ENCODE measurements at regions not wholly inside any gene's neighbourhood (a gene's known extent, or its start where the extent isn't known, plus 50 kb on each side); places are given as distances from the start of the nearest gene placed in this dataset.

DNA sequence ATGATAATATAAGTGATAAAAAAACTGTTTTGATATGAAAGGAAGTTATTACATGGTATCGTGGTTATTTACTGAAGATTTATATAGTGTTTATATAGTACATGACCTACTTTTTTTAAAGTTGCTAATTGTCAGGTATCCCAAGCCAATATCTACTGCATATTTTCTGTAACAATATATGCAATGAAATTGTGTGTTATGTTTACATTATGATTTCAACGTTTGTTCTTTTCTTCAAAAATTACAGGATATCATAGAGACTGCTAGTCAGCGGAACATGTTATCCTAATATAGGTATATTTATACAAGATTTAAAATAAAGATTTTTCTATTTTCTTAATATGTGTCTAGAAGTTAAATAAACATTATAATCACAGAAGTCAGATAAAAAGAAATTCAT is 167.5 kb upstream of the DPYD start:
- DNase-seq (ENCODE audit: low read depth in 3 of 3, low spot score in 2 of 3), result no peak

DNA sequence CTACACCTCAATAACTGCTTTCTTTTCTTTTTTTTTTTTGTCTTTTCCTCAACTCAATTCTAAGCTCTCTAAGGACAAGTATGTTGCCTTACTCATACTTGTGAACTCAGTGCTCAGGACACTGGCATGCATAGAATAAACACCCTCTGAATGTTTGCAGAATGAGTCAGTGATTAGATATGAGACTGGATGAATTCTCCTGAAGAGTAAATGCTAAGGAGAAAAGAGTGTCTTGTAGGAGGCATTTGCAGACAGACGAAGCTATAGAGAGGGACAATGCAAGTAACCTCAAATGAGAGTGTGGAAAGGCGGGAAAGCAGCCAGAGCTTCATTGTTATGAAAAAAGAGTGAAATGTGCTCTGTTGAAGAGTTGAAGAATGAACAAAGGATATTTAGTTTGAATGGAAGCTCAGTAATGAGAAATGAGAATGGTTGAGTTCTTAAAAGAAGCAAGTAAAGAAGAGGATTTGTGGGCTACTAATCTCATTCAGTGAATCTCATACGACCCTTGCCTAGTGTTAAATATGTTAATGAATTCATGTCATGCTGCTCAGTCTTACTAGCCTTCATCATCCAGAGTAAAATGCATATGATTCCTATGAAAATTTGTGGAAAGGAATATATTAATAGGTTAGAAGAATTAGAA is 166.1 kb upstream of the DPYD start:
- DNase-seq (ENCODE audit: low read depth in 3 of 3, low spot score in 2 of 3), result no peak

DNA sequence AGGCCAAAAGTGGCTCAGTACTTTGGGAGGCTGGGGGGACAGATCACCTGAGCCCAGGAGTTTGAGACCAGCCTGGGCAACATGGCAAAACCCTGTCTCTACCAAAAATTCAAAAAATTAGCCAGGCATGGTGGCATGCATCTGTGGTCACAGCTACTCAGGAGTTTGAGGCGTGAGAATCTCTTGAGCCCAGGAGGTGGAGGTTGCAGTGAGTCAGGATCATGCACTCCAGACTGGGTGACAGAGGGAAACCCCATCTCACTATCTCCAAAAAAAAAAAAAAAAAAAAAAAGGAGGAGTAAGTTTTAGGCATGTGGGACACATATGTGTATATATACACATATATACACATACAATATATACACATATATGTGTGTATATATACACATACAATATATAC is 165.3 kb upstream of the DPYD start:
- DNase-seq (ENCODE audit: low read depth in 3 of 3, low spot score in 2 of 3), result no peak

DNA sequence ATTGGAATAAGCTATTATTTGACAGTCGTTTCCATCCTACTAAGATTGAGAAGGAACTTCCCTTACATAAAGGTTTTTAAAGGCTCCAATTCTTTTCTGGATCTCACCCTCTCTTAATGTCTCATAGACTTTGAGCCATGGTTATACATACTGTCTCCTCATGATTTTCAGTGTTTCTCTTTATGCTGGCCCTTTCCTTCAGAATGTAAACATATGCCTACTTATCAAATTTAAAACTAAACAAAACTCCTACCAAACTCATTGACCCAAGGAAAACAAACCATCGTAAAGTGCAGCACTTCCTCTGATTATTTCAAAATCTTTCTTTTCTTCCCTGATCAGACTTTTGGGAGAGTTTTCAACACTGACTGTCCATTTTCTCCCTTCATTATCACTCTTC is 163.4 kb upstream of the DPYD start:
- no peak for DNase-seq (ENCODE audit: low read depth in 3 of 3, low spot score in 2 of 3)

DNA sequence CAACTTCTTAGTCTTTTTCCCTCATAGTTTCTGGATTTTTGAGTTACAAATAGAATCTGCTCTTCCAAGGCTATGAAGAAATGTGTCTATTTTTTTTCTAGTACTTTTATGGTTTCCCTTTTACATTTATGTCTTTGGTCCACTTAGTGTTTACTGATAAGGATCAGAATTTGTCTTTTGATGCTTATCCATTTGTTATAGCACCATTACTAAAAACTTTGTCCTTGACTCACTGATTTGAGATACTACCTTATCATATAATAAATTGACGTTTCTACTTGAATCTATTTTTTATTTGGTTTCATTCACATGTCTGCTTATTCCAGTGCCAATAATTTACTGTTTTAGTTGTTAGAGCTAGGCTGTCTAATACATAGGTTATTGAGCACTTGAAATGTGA is 161.1 kb upstream of the DPYD start:
- DNase-seq (ENCODE audit: low read depth in 3 of 3, low spot score in 2 of 3), result no peak

DNA sequence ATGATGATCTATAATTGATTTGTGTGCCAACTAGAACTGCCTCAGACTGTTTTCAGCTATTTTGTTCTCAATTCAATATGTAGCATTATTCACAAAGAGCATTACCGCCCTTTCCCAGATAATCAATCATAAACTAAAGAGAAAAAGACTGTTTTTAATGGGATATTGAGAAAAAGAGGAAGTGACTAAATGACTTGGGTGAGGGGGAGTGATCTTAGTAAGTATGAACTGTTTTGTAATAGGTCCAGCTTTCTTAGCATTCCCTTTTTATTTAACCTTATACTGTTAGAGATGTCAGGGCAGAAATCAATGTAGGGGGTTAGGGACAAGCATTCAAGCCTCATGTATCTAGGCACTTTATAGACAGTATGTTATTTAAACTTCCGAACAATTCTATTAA is 157.8 kb upstream of the DPYD start:
- DNase-seq (ENCODE audit: low read depth in 3 of 3, low spot score in 2 of 3), result no peak

DNA sequence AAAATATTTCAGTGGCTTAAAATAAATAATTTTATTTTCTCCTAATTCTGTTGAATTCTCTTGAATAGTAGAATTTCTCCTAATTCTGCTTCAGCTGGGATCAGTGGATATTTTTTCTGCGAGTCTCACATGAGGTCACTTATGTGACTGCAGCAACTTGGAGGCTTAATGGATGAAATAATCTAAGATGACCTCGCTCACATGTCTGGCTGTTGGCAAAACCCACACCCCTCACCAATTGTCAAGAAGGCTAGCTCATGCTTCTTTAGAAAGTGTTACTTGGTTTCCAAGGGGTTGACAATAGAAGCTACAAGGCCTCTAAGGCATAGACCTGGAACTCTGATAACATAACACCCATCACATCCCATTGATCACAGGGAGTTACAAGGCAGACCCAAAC is 156.9 kb upstream of the DPYD start:
- DNase-seq (ENCODE audit: low read depth in 3 of 3, low spot score in 2 of 3), result no peak

DNA sequence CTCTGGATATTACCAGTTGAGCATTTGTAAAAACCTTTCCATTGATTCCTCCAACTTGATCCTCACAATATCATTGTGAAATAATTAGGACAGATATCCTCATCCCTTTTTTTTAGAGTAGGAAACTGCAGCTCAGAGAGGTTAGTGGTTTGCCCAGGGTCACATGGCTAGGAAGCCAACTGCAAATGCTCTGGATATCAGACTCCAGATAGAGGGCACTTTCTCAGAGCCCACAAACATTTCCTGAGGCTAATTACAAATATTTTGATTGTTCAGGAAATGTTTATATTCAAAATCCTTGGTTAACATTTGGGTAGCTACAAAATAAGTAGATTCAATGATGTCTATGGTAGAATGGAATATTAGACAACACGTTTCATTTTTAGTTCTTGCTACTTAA is 154.8 kb upstream of the DPYD start:
- no peak for DNase-seq (ENCODE audit: low read depth in 3 of 3, low spot score in 2 of 3)

DNA sequence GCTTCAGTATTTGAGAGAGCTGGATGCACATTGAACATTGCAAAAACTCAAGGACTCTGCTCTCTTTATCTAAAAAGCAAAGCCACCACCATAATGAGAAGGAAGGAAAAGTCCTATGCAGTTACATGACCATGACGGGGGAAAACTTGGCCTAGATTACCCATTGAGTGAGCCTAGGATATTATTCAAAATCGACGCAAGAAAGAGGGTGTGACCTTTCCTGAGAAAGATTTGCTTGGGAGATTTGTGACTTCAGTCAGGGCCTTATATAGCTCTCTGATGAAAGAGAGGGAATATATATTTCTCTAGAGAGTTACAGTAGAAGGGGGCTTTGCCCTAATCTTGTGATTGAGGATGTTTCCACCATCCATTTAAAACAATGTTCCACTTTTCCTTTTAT is 153.0 kb upstream of the DPYD start:
- no peak for DNase-seq (ENCODE audit: low read depth in 3 of 3, low spot score in 2 of 3)

DNA sequence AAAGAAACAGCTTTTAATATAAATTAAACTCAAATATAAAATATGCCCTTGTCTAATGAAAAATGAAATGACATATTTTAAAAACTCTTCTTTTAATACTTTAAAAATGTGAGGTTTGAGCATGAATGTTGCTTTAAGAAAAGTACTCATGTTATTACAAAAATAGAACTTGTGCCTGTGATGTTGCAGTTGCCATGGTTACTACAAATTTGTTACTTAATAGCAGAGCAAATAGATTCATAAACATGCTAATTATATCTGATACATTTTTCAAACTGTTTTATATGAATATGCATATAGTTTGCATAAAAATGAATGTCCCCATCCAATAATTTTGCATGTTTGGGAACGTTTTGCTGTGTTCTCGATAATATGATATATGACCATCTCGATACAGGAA is 152.3 kb upstream of the DPYD start:
- DNase-seq (ENCODE audit: low read depth in 3 of 3, low spot score in 2 of 3), result no peak

DNA sequence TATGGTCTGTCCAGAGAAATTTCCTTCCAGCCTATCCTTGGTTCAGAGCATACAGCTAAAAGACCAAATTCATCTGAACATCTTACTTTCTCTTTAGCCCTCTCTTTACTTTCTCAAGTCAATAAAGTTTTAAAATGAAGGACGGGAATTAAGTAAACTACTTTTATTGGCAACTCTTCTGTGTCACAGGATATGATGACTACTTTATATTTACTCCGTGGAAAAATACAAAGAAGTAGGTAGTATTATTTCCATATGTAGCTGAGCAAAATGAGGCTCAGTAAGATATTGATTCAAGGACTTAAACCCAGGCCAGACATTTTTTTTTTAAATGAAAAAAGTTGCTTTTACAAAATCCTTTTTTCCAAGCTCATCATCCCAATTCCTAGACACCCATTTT is 151.2 kb upstream of the DPYD start:
- no peak for DNase-seq (ENCODE audit: low read depth in 3 of 3, low spot score in 2 of 3)

DNA sequence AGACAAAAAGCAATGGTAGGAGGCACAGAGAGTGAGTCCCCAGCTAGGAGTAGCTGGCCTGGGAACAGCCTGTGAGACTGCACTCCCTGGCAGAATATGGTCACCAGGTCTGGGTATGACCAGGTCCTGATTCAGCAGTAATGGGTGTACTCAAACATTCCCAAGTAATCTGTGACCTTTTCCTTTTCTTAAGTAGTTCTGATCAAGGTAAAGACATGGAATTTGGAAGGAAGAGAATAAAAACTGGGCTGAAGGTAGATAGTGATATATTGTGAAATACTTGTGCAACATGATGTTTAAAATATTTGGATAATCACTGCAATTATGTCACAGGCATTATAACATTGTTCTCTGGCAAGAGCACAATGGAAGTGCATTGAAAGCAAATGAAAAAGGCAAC is 147.2 kb upstream of the DPYD start:
- no peak for DNase-seq (ENCODE audit: low read depth in 3 of 3, low spot score in 2 of 3)

DNA sequence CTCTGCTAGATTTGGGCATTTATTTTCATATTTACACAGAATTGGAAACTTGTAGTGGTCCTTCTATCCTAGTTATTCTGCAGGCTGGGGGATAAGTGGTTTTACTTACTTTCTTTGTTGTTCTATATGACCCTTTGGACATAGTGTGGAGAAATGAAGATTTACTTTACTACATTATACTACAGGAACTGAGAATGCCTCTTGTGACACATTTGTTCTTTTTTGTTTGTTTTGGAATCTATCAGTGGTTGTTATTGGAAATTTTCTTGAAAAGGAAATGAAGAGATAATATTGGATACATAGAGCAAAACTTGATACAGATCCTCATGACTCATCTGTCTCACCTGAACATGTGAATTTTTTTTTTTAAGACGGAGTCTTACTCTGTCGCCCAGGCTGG is 146.1 kb upstream of the DPYD start:
- DNase-seq (ENCODE audit: low read depth in 3 of 3, low spot score in 2 of 3), result no peak

DNA sequence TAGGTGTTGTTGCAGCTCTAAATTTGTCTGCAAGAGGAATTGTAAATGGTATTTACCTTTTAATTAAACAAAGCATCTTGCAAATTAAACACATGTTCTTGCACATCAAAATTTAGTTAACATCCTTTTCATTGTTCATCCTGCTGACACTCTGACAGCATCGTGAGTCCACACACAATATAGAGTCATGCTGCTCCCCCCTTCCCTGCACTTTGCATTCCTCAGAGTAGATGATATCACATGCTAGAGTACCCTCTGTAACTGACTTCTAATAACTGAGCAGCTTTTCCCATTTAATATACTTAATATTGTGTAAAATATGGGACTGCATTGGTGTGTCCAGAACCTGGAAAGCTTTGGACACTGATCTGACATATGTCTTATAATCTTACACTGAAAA is 138.8 kb upstream of the DPYD start:
- no peak for DNase-seq (ENCODE audit: low read depth in 3 of 3, low spot score in 2 of 3)

DNA sequence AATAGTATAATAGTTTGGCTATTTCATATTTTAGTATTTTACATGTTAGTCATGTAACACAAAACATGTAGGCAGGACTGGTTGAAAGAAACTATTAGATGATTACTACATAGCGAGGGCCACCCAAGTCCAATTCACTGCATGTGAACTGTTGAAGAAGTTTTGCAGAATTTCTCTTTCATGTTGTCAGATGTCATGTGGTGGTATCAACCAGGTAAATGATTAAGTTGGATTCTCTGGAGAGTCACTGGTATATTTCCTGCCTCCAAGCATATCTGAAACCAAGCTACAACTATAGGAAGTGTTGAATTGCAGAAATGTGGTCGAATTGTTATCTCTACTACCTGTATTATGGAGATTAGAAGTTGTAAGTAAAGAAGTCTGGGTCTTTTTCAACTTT is 137.8 kb upstream of the DPYD start:
- DNase-seq (ENCODE audit: low read depth in 3 of 3, low spot score in 2 of 3), result no peak

DNA sequence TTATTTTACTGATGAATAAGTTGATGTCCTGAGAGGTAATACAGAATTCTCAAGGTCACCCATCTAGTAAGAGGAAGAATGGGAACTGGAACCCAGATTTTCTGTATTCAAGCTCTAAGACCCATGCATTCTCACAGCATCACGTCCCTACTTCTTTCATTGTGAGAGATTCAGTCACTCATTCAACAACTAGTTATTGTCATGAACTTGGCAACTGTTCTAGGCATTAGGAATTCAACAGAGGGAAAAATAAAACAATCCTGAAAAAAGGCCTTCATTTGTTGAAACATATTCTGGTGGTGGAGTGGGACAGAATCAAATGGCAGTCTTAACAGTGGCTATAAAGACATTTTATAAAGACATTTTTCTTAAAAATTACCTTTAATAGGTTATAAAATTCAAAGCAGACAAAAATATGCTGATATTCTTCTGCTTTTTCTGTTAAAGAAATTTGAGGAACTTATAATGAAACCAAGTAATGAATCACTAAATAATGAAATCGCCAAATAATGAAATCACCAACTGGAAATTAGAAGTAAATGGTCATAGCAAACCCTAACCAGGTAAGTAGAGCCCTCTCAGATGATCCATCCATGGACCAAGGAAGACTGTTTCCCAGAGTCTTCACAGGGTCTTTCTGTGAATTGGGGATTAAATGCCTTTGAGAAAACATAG is 136.5 kb upstream of the DPYD start:
- no peak for DNase-seq (ENCODE audit: low read depth in 3 of 3, low spot score in 2 of 3)

DNA sequence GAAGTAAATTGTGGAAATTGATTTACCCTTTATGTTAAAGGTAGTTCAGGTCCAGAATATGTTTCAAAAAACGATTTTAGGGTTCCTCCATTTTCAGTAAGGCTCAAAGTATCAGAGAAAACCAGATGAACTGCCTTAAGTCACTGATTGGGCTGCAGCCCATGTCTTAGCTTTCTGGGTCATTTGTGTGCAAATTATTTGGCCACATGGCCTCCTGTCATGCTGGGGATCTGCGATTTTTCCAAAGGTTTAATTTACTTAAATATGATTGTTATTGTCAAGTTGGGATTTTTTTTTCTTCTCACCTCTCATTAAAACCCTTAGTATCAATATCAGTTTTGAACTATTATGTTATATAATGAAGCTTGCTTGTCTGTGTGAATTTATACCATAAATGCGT is 135.9 kb upstream of the DPYD start:
- no peak for DNase-seq (ENCODE audit: low read depth in 3 of 3, low spot score in 2 of 3)

DNA sequence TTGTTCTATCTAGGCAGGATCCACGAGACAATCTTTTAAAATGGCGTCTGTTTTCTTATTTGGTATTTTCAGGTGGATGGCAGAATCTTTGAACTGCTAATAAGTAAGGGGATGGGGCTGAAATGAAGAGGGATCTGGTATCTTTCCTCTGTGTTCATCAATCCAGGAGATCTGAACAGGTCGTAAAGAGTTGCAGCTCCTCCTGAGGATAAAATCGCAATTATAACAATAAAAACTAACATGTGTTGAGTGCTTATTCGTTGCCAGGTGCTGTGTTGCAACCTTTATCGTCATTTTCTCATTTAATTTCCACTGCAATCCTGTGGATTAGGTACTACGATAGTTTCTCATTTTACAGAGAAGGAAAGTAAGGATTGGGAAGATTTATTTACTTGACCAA is 134.6 kb upstream of the DPYD start:
- no peak for DNase-seq (ENCODE audit: low read depth in 3 of 3, low spot score in 2 of 3)

DNA sequence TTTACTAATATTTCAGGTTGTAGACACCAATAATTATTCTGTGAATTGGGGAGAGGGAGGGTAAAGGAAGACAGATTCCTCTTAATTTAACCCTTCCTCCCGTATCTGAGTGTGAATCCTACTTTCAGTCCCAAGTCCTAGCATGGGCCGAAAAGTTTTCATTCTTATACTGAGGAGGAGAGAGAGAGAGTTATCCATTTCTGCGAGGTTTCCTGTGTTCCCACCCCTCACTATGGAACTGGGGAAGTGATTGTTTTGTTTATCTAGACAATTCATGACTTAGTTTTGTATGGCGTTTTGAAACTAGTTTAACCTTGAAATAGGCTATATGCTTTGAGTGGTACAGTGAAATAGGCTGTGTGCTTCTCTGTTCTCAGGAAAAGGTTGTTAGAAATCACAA is 134.0 kb upstream of the DPYD start:
- no peak for DNase-seq (ENCODE audit: low read depth in 3 of 3, low spot score in 2 of 3)

DNA sequence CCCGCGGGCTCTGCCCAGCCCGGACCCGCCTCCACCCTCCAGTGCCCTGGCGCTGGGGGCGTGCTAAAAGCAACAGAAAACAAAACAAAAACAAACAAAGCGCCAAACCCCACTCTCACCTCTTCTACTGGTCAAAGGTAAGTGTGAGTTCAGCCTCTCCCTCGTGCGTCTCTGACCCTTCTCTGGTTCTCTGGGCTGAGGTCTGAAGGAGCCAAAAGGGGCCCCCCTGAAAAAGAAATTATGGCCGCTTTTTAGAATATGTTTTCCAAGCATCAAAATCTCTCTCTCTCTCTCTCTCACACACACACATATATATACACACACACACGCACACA is 133.5 kb upstream of the DPYD start:
- DNase-seq (ENCODE audit: low read depth in 3 of 3, low spot score in 2 of 3), result no peak

DNA sequence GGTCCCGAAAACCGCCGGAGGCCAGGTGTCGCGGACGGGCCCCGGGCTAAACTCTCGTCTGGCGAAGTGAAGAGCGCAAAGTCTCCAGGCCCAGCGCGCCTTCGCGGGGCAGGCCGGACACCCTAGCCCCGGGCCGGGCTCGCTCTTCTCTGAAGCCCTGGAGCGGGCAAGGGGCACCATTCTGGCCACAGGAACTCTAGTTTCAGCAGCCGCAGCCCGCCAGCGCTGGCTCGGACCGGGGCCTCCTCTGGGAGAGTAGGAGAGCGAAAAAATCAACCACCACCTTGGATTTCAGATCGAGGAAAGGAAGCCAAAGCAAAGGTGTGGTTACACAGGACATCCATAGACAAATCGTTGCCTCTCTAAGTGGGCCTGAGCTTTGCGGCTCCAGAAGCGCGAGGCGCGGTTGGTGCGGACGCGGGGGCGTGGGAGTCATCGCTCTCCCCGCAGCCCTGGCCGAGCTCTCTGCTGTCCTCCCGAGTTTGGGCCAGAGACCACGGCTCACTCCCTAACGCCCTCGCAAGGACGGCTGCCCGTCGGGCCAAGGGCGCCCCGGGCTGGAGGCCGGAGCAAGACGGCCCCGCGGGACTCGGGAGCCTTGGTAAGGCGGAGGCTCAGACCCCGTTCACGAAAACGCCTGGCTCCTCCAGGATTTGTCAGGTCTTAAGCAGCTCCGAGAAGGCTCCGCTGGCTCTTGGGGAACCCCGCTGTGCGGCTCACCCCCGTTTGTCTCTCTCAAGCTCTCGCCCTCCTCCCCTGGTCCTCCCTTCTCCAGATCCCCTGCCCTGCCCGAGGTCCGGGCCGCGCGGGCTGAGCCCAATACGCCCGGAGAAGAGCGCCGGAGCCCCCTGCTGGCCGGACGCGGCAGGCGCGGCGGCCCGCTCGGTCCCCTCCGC is 132.9 kb upstream of the DPYD start:
- peak in 1 of 3 donors; percentile 45 for DNase-seq (ENCODE audit: low read depth in 3 of 3, low spot score in 2 of 3)

DNA sequence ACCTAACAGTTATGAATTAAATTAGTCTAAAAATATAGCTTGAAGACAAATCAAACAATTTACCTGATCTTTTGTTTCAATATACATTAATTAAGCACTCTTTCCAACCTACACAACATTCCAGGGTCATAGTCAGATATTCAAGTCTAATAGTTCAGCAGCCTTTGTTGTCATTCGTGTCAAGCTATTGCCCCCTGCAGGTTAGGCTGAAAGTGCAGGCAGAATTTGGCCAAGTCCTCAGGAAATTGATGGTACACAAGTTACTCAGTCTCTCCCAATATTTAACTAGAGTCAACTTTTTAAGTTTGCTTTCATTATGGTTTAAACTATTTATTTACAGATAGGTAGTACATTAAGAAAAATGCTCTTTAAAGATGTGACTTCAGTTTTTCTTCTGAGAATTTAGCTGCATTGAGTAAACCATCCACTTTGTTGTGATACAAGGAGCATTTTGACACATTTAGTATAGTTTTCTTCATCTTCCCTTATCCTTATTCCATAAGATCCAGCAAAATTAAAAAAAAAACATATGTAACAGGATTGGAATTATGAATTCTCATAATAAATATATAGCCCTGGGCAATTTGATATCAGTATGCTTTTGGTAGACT is 130.3 kb upstream of the DPYD start:
- peak in 1 of 3 donors; percentile 39 for DNase-seq (ENCODE audit: low read depth in 3 of 3, low spot score in 2 of 3)

Measured in right renal cortex interstitium (tissue), 3 donors.